ENCODE measurements at regions not wholly inside any gene's neighbourhood (a gene's known extent, or its start where the extent isn't known, plus 50 kb on each side); places are given as distances from the start of the nearest gene placed in this dataset.

- TF ChIP-seq, protein P1, sequence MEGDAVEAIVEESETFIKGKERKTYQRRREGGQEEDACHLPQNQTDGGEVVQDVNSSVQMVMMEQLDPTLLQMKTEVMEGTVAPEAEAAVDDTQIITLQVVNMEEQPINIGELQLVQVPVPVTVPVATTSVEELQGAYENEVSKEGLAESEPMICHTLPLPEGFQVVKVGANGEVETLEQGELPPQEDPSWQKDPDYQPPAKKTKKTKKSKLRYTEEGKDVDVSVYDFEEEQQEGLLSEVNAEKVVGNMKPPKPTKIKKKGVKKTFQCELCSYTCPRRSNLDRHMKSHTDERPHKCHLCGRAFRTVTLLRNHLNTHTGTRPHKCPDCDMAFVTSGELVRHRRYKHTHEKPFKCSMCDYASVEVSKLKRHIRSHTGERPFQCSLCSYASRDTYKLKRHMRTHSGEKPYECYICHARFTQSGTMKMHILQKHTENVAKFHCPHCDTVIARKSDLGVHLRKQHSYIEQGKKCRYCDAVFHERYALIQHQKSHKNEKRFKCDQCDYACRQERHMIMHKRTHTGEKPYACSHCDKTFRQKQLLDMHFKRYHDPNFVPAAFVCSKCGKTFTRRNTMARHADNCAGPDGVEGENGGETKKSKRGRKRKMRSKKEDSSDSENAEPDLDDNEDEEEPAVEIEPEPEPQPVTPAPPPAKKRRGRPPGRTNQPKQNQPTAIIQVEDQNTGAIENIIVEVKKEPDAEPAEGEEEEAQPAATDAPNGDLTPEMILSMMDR (IDR thresholded peaks at IDR 0.05) = peak; percentile 67
- no peak for TF ChIP-seq ZFX (IDR thresholded peaks at IDR 0.05; ENCODE audit: borderline replicate concordance)
These were observed 437.7 kb downstream of the SATB2 start for GRCh38 chr2:199019898-199020507.

All from 22Rv1 (cell line).